ENCODE measurements at regions not wholly inside any gene's neighbourhood (a gene's known extent, or its start where the extent isn't known, plus 50 kb on each side); places are given as distances from the start of the nearest gene placed in this dataset.

GRCh38 chr10:33390046-33390445 is 55.6 kb upstream of the NRP1 start:
- DNase-seq: no peak
- H3K36me3 ChIP-seq: no peaks in the 10 kb centered on the region
- H3K4me3 ChIP-seq: no peak overlapping the region
- H3K27me3 ChIP-seq: peaks cover 2% of the 10 kb centered on the region; the same call in 1 of the 2 replicates
- H3K9me3 ChIP-seq: no peaks in the 10 kb centered on the region

DNA sequence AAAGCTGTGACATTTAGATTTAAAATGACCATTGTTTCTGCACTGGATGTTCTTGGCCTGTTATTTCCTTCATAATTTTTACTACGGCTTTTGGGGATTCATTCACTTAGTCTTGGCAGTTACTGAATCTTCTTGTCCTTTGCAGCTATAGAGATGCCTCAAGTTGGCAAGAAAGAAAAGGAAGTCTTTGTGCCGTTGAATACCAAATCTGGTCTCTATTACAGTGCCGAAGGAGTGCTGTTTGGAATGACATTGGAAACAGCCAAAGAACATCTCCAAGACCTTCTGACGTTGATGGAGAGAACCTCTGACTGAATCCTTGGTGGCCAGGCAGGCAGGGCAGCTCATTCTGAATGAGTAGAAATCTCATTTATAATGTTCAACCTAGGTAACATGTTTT is 54.3 kb upstream of the NRP1 start:
- Histone ChIP-seq H3K9me3 (no peaks in the 10 kb centered on the region), H3K4me3 (no peak overlapping the region), H3K27me3 (peaks cover 2% of the 10 kb centered on the region; the same call in 1 of the 2 replicates), H3K36me3 (no peaks in the 10 kb centered on the region)
- no peak for DNase-seq

GRCh38 chr10:33388382-33388781 is 53.9 kb upstream of the NRP1 start:
- H3K9me3 ChIP-seq: no peaks in the 10 kb centered on the region
- peaks cover 2% of the 10 kb centered on the region; the same call in 1 of the 2 replicates for H3K27me3 ChIP-seq
- no peak overlapping the region for H3K4me3 ChIP-seq
- no peak for DNase-seq
- H3K36me3 ChIP-seq: no peaks in the 10 kb centered on the region

GRCh38 chr10:33387720-33388119 is 53.3 kb upstream of the NRP1 start:
- DNase-seq: no peak
- Histone ChIP-seq H3K27me3 (peaks cover 2% of the 10 kb centered on the region; the same call in 1 of the 2 replicates), H3K4me3 (no peak overlapping the region), H3K9me3 (no peaks in the 10 kb centered on the region), H3K36me3 (no peaks in the 10 kb centered on the region)

DNA sequence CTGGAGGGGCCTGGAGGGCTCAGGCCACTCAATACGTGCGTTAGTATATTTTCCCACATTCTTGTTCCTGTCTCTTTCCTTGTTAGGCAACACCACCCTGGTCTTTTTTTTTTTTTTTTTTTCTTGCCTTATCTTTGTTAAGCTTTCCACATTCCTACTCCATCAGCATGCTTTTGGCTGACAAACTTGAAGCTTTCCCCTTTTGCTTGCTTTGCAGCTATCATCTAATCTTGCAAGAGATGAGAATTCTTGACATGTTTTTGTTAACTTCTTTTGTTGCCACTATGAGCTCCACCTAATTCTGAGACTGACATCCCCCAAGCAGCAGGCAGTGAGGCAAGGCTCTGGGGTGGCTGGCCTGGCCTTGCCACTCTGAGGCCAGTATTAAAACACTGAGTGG is 52.5 kb upstream of the NRP1 start:
- no peak for DNase-seq
- Histone ChIP-seq H3K4me3 (no peak overlapping the region), H3K27me3 (peaks cover 2% of the 10 kb centered on the region; the same call in 1 of the 2 replicates), H3K36me3 (no peaks in the 10 kb centered on the region), H3K9me3 (no peaks in the 10 kb centered on the region)

DNA sequence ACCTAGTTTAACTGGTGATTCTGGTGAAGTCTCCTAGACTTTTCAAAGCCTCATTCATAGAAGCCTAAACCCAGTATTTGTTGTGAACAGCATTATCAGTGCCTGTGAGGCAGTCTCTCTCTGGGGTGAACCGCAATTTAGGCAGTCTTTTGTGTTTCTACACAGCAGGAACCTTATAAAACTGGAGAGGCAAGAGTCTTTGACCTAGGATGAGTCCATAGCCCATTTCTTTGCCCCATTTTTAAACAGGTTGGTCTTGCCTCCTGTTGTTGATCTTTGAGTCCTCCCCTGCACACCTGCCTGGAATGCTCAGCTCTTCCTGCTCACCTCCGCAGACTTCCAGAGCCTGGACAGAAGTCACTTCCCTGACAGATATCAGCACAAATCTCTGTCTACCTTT is 51.2 kb upstream of the NRP1 start:
- H3K27me3 ChIP-seq: no peaks in the 10 kb centered on the region
- H3K9me3 ChIP-seq: no peaks in the 10 kb centered on the region
- no peak for DNase-seq
- H3K36me3 ChIP-seq: no peaks in the 10 kb centered on the region
- H3K4me3 ChIP-seq: no peak overlapping the region

- Histone ChIP-seq H3K9me3 (no peaks in the 10 kb centered on the region), H3K36me3 (no peaks in the 10 kb centered on the region), H3K4me3 (no peak overlapping the region), H3K27me3 (no peaks in the 10 kb centered on the region)
- DNase-seq: no peak
Observed at GRCh38 chr10:33385015-33385414, 50.5 kb upstream of the NRP1 start.
